Retinal pigment epithelial cell (primary cell): ENCODE measurements at regions not wholly inside any gene's neighbourhood (a gene's known extent, or its start where the extent isn't known, plus 50 kb on each side); places are given as distances from the start of the nearest gene placed in this dataset.

Source experiments
- DNase-seq: peaks from one replicate; pipeline ENCODE4 v3.0.0-alpha.2; 2010; ENCODE audit warnings: low read depth
- H3K4me3 ChIP-seq: 2 replicates; pipeline ENCODE4 v1.5.1; 2011; ENCODE audit warnings: mild to moderate bottlenecking, low read length, control low read depth, moderate library complexity
- CTCF ChIP-seq: conservative IDR thresholded peaks from 2 replicates; pipeline ENCODE4 v1.5.1; 2011; ENCODE audit warnings: low read depth, low read length, control low read depth, inconsistent platforms

GRCh38 chr7:153290066-153290465, 530.5 kb downstream of the ACTR3B start:
- TF ChIP-seq CTCF = no peak
- H3K4me3 ChIP-seq = no peak overlapping the region
- DNase-seq = no peak

GRCh38 chr7:153297141-153297540, 537.6 kb downstream of the ACTR3B start:
- DNase-seq = no peak
- no peak overlapping the region for H3K4me3 ChIP-seq
- no peak for TF ChIP-seq CTCF

- H3K4me3 ChIP-seq = no peak overlapping the region
- no peak for TF ChIP-seq CTCF
- no peak for DNase-seq
Measured at GRCh38 chr7:153301936-153302335, 542.4 kb downstream of the ACTR3B start.

GRCh38 chr7:153320005-153320404, 560.5 kb downstream of the ACTR3B start:
- TF ChIP-seq CTCF = no peak
- DNase-seq = no peak
- H3K4me3 ChIP-seq = no peak overlapping the region

- no peak for TF ChIP-seq CTCF
- no peak overlapping the region for H3K4me3 ChIP-seq
- no peak for DNase-seq
Measured at GRCh38 chr7:153320681-153321080, 561.1 kb downstream of the ACTR3B start.

GRCh38 chr7:153322991-153323390, 563.4 kb downstream of the ACTR3B start:
- no peak for DNase-seq
- TF ChIP-seq CTCF = no peak
- H3K4me3 ChIP-seq = no peak overlapping the region

GRCh38 chr7:153324094-153324493, 564.5 kb downstream of the ACTR3B start:
- DNase-seq = no peak
- H3K4me3 ChIP-seq = no peak overlapping the region
- TF ChIP-seq CTCF = no peak
